Epithelial cell of prostate (primary cell): ENCODE measurements at regions not wholly inside any gene's neighbourhood (a gene's known extent, or its start where the extent isn't known, plus 50 kb on each side); places are given as distances from the start of the nearest gene placed in this dataset.
A peak's percentile ranks its signal among the peaks of the same experiment; 100 is the strongest.
"Not testable (repeated sequence)": the region's sequence is repeated elsewhere in the genome, so short reads cannot be mapped to it uniquely, and the experiment has no call there.

Experiments
- DNase-seq: peaks from one replicate; pipeline ENCODE4 v3.0.0-alpha.2; 2011; ENCODE audit warnings: low read depth, low spot score
- H3K27ac ChIP-seq: fragments of 450-650 bp; 2 replicates; pipeline ENCODE4 v1.5.1; 2017; ENCODE audit warnings: mild to moderate bottlenecking

DNA sequence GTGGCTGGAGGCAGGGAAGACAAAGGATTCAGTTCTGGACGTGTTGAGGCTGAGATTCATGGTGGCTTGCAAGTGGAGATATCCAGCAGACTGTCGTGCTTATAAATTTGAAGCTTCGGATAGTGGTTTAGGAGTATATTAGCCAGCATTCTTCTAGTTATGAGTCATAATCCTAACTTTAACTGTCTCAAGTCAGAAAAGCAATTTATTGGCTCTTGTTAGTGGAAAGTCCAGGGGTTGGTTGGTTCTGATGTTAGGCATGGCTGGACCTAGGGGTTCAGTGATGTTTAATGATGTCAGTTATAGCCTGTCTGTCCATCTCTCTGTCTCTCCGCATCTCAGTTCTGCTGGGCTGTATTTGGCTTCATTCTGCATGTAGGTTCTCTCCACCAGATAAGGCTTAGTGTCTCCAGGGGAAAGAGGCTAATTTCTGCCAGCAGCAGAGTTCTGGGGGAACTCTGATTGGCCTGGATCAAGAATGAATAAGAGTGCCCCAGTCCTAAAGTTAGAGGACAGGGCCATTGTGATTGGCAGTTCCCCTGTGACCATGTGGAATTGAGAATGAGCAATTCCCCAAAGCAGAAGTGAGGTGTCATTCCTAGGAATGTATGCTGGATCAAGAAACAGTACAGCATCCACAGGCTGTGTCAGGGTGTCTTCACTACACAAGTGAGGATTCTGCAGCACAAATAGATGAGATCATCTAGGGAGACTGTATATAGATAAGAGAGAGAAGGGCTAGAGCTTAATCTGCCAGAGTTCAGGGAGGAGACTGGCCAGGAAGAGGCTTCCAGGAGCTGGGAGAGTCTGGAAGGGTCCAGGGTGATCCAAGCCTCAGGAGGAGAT lies 72.9 kb upstream of the SHB start:
- H3K27ac ChIP-seq: no peak overlapping the region
- DNase-seq: no peak

DNA sequence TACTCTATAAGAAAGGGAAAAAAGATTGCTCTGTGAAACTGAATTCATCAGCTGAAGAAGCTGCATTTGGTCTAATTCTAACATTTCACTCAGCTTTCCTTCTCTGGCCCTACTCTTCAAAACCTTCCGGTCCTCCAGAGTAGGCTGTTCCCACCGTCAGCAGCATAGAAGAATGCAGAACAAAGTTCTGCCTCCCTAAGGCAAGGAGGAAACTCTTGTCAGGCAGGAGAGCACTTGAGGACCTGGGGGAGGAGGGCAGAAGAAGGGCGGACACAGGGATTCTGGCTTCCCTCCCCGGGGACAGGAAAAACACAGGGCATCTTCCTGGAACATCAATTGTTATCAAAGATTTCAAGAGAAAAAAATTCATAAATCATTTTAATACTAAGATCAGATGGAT lies 69.2 kb upstream of the SHB start:
- H3K27ac ChIP-seq: no peak overlapping the region
- no peak for DNase-seq

DNA sequence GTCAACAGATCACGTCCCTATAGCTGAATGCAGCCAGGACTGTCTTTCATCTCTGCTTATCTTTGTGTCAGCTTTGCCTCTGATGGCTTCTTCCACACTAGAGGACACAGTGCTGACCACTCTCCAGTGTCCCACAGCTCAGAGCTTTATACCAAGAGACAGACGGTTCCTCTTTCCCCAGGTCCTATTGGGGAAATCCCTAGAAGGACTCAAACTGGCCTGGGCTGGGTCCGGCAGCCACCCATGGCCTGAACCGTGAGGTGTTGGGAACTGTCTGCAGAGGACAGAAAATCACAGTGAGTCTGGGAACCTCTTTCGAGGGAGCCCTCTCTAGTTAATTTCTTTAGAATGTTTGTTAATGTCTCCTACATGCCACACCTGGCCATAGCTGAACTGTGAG lies 68.3 kb upstream of the SHB start:
- DNase-seq: no peak
- H3K27ac ChIP-seq: no peak overlapping the region

DNA sequence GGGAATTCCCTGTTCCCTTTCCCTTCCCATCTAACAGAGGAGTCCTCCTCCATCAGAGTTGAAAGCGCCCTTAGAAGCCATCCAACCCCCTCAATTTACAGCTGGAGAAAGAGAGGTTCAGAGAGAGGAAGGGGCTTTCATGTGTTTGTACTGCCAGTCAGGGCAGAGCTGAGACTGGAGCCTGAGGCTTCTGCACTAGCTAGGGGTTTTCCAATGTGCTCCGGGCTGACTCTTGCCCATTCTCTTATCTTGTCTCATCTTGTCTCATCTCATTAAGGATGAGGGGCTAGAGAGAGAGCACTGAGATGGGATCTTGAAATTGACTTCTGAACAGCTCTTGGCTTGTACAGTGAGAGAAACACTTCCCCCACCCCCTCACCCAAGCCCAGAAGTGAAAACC lies 67.4 kb upstream of the SHB start:
- no peak overlapping the region for H3K27ac ChIP-seq
- no peak for DNase-seq

DNA sequence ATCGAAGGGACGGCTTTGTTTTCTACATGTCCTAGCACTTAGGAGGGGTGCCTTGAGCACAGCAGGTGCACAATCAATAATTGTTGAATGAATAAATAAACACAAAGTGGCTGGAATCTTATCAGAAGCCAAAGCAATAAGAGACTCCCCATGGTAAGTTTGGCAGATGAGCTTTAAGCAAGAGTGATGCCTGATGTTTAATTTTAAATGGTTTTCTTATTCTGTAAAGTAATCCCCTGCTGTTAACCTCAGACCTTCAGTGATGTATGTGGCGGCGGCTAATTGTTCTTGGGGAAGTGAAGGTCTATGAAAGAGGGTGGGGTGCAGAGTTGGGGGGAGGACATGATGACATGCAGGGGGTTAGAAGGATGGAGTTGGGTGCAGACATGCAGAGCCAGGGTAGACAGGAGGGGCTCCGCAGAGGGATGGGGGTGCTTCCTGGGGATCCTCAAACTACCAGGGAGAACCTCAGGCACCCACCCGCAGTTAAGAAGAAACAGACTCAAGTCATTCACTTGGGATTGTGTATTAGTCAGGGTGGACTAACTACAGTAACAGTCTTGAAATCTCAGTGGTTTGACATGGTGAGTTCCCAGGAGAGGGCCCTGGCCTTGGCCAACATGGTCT lies 65.7 kb upstream of the SHB start:
- H3K27ac ChIP-seq: no peak overlapping the region
- DNase-seq: no peak

DNA sequence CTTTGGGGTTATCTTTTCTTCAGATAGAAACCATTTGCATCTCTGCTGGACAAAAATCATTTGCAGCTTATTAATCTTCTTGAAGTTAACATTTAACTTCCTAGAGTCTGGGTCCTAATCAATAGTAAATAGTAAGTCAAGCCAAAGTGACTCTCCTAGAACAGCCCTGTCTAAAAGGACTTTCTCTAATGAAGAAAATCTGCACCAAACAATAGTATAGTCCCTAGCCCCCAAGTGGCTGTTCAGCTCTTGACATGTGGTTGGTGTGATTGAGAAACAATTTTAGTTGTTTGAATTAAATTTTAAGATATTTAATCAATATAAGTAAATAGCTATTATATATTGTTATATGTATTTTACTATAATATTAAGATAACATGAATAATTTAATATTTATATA lies 64.6 kb upstream of the SHB start:
- H3K27ac ChIP-seq: no peak overlapping the region
- DNase-seq: no peak

DNA sequence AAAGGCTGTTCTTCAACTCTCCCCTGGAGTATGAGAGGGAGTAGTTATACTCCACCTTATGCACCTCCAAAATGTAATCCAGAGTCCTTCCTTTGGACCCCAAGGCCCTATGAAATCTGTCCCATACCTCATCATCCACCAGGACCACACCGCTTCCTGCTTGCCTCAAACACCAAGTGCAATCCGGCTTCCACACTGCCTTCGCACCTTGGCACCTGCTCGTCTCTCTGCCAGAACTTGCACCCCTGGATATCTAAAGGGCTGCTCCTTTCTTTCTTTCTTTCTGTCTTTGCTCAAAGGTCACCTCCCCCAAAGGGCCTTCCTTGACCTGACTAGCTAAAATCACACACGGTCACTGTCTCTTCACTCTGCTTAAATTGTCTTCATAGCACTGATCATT lies 63.9 kb upstream of the SHB start:
- H3K27ac ChIP-seq: no peak overlapping the region
- no peak for DNase-seq

DNA sequence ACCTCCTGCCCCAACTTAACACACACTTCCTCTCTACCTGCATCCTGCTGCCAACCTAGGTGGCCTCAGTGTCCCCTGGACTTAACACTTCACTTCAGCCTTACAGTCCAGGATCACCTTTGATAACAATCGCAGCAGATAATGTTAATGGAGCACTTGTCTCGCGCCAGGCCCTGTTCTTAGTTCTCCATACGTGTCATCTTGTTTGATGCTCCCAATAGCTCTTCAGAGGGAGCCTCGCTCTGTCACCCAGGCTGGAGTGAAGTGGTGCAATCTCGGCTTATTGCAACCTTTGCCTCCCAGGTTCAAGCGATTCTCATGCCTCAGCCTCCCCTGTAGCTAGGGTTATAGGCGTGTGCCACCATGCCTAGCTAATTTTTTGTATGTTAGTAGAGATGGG lies 62.7 kb upstream of the SHB start:
- H3K27ac ChIP-seq: no peak overlapping the region
- DNase-seq: no peak

DNA sequence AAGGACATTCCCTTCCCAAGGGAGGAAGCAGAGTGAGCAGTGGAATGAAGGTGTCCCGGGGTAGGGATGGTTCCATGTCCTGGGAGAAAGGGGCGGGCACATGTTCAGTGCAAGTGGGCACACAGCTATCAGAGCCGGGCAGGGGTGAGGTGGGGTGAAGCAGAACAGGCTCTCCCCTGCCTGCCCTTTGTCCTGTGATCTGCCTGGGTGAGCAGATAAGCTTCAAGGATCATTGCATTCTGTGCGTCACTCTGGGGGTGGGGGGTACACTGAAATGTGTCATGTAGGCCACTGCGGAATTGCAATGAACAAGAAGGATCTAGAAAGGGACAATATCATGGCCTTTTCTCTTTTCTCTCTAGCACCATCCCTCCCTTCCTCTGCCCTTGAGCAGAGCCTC lies 61.7 kb upstream of the SHB start:
- no peak for DNase-seq

DNA sequence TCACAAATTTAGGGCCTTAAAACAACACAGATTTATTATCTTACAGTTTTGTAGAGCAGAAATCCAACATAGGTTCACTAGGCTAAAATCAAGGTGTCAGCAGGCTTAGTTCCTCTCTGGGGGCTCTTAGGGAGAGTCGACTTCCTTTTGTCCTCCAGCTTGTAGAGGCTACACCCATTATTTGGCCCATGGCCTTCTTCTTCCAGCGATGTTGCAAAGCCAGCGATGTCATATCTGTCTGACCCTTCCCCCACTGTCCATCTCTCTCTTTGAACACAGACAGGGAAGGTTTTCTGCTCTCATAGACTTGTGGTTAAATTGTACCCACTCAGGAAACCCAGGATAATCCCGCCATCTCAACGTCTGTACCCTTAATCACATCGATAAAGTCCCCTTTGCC lies 60.3 kb upstream of the SHB start:
- no peak overlapping the region for H3K27ac ChIP-seq
- DNase-seq: no peak

More for the DNA sequence above, 61.7 kb upstream of the SHB start:
- H3K27ac ChIP-seq: no peak overlapping the region

DNA sequence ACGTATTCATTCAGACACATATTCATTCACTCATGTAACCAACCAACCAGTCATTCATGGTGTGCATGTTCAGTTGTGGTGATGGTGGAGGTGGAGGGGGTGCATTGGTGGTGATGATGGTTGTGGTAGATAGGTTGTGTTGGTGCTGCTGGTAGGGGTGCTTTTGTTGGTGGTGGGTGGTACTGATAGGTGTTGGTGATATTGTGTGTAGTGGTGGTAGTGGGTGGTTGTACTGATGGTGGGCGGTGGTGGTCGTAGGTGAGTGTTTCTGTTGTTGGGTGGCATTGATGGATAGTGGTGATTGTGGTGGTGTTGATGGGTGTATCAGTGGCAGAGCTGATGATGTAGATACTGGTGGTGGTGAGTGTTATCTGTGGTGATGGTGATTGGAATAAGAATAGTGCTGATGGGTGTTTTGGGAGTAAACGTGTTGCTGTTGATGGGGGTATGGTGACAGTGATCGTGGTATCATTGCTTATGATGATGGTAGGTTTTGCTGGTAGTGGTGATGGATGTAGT lies 59.8 kb upstream of the SHB start:
- no peak overlapping the region for H3K27ac ChIP-seq
- DNase-seq: no peak

DNA sequence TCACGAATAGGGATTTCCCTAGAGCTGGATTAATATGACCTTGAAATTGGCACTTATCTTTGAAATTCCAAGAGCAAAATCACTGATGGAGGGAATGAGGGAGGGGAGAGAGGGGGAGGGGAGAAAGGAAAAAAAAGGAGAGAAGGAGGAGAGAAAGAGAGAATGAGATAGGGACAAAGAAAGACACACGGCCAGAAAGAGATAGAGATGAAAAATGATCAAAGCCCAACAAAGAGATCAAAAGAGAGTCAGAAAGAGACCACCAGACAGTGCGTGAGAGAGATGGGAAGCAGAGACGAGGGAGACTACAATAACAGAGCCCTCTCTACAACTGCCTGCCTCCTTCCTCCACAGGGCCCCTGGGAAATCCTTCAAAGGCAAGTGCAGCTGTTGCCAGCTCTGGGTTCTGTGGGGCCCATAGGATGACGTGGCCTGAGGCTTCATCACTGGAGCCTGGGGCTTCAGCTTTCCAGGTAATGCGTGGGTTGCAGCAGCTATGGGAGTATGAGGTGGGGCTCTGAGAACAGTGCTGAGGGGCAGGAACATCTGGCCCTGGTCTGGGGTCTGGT lies 58.3 kb upstream of the SHB start:
- DNase-seq: no peak
- H3K27ac ChIP-seq: no peak overlapping the region

DNA sequence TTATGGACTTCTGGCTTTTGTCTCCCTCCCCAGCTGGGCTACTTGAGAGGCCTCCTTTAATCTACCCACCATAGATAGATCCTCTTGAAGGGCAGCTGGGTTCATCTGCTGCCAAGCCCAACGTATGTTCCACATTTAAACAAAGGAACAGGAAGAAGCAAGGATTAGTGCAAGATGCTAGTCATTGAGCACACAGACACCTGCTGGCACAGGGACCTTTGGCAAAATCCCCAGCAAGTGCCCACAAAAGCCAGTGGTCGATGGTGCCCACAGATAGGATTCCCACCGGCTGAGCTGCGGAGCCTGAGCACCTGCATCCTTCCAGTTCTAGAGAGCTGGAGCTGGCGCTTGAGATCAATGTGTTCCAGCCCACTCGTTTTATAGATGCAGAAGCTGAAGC lies 57.7 kb upstream of the SHB start:
- no peak for DNase-seq
- no peak overlapping the region for H3K27ac ChIP-seq

DNA sequence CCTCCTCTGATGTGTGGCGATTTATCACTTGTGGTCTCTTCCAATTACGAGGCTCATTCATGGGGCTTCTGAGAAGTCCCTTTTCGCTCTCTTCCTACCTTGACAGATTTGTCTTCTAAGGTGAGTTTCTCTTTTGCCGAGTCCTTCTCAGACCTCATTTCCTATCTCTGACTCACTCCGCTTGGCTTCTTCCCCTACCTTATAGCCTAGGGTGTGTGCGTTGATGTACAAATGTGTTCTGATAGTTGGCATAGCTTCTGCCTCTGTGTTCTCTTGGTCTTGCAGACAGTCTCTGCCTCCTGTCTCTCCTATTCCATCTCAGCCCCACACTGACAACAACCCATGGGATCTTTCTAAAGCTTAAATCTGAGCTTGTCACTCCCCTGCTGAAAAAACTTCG lies 56.9 kb upstream of the SHB start:
- H3K27ac ChIP-seq: no peak overlapping the region
- DNase-seq: peak; percentile 46

DNA sequence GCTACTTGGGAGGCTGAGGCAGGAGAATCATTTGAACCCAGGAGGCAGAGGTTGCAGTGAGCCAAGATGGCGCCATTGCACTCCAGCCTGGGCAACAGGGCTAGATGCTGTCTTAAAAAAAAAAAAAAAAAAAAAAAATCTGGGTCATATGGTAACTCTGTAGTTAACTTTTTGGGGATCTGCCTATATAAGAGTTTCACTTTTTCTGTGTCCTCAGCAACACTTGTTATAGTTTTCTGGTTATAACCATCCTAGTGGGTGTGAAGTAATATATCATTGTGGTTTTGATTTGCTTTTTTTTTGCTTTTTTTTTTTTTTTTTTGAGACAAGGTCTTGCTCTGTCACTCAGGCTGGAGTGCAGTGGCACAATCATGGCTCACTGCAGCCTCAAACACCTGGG lies 54.3 kb upstream of the SHB start:
- not testable (repeated sequence) for DNase-seq, H3K27ac ChIP-seq

DNA sequence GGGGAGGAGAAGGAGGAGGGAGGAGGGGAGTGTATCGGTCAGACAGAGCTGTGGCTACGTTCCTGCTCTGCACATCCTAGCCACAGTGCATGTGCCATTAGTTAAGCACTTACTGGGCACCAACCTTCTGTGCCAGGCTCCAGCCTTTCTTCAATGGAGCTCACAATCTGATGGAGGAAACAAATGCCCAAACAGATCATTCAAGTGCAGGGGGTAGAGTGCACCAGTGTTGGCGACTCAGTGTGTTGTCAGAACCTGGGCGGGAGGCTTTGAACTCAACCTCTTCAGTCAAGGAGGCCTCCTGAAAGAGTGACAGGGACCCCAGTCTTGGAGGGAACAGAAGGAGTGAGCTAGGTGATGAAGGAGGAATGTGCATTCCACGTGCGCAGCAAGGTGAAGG lies 51.9 kb upstream of the SHB start:
- no peak for DNase-seq
- no peak overlapping the region for H3K27ac ChIP-seq

DNA sequence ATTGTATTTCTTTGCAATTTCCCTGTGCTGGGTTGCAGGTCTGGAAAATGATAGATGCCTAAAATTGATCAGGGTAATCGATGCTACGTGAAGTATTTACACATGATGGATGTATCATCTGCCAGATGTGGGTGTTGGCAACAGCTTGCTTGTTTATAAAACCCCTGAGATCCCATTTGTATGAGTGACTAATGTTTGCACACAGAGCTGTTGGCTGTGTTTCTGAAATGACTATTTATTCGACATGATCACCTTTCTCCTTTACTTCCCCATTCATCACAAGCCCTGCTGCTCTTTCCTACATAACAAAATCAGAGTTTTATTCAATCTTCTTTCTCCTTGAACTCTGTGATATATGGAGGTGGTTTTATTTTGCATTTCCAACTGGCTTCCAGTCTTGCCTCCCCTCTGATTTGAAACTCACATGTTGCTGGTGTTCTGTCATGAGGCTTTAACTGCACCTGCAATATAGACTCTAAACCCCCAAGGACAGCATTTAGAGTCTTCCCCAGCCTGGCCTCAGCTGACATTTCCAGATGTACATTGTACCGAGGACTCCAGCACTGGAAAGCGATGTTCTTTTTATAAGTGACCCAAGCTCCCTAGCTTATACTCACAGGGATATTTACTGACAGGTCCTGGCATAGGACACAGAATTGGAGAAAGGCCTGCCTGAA lies 50.7 kb upstream of the SHB start:
- peak; percentile 34 for DNase-seq

DNA sequence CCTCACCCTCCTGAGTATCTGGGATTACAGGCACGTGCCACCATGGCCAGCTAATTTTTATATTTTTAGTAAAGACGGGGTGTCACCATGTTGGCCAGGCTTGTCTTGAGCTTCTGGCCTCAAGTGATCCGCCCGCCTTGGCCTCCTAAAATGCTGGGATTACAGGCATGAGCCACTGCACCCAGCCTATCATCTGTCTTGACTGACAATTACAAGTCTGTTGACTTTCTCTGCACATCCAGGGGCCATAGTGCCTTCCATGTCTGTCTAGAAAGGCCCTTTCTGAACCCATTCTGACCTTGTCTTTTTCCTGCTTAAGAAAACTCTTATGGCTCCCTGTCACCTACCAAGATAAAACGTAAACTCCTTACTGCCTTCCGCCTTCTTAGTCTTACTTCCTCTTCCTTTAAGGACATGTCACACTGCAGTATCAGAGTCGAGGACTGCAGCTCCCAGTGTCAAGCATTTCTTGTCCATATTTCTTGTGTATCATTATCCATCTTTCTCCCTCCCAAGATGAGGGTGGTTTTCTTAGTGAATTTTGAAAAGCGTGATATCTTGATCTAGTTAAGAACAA lies 49.9 kb upstream of the SHB start:
- no peak for DNase-seq
- H3K27ac ChIP-seq: no peak overlapping the region

More for the DNA sequence above, 50.7 kb upstream of the SHB start:
- H3K27ac ChIP-seq: no peak overlapping the region
